CD4-positive, alpha-beta T cell (primary cell): ENCODE measurements at regions not wholly inside any gene's neighbourhood (a gene's known extent, or its start where the extent isn't known, plus 50 kb on each side); places are given as distances from the start of the nearest gene placed in this dataset.

Source experiments
- ATAC-seq: fragments of 200-7000 bp; cut with Tn5 transposase; one replicate; pipeline ENCODE4 v1.10.0; 2022; ENCODE audit warnings: mild to moderate bottlenecking; ENCODE audit not compliant: poor library complexity
- CTCF ChIA-PET: fragments of 350-600 bp; sonication (Branson Sonifier 250); formaldehyde crosslinking; loops from one replicate; lab custom pipeline; 2021; ENCODE audit warnings: antibody characterized with exemption, inconsistent platforms; lab: Charles Lee
- POLR2A ChIA-PET: fragments of 350-600 bp; sonication (Branson Sonifier 250); formaldehyde crosslinking; loops from one replicate; lab custom pipeline; 2021; ENCODE audit warnings: antibody characterized with exemption, inconsistent platforms; lab: Charles Lee
- DNase-seq, 14 experiments: peaks; one replicate each; pipeline ENCODE4 v3.0.0-alpha.2; 2013 to 2020; ENCODE audit warnings: mixed read lengths in 2 of 14
- H3K27ac ChIP-seq, 2 donors: one replicate each; pipeline versions ENCODE4 v1.5.1 to v1.7.0; 2013; ENCODE audit warnings: low read length in 2 of 2, low read depth in 1 of 2, mild to moderate bottlenecking in 1 of 2
- H3K27me3 ChIP-seq, 2 experiments: 1 replicate in 1 of 2; 2 replicates in 1 of 2; pipeline versions ENCODE4 v1.6.1 to v1.7.0; 2013; ENCODE audit warnings: low read length in 2 of 2, control low read depth in 1 of 2, mild to moderate bottlenecking in 1 of 2, moderate library complexity in 1 of 2; ENCODE audit not compliant: insufficient read depth in 2 of 2, control insufficient read depth in 1 of 2
- H3K36me3 ChIP-seq: one replicate; pipeline ENCODE4 v1.6.1; 2013; ENCODE audit warnings: low read length, control low read depth; ENCODE audit not compliant: insufficient read depth
- H3K4me1 ChIP-seq: one replicate; pipeline ENCODE4 v1.6.1; 2013; ENCODE audit warnings: low read length, control low read depth; ENCODE audit not compliant: insufficient read depth
- H3K4me3 ChIP-seq: one replicate; pipeline ENCODE4 v1.5.1; 2013; ENCODE audit warnings: mild to moderate bottlenecking, low read length, moderate library complexity
- H3K9me3 ChIP-seq, 2 experiments: 1 replicate in 1 of 2; 2 replicates in 1 of 2; pipeline versions ENCODE4 v1.6.1 to v1.7.0; 2013; ENCODE audit warnings: low read length in 2 of 2, mild to moderate bottlenecking in 2 of 2, control low read depth in 1 of 2, moderate library complexity in 1 of 2; ENCODE audit not compliant: control insufficient read depth in 1 of 2, insufficient read depth in 1 of 2
- H3K27ac Mint-ChIP-seq: one replicate; pipeline ENCODE4 v1.8.0; 2020; ENCODE audit warnings: mixed read lengths
- H3K27me3 Mint-ChIP-seq: one replicate; pipeline ENCODE4 v1.8.0; 2021; ENCODE audit warnings: mixed read lengths
- H3K36me3 Mint-ChIP-seq: one replicate; pipeline ENCODE4 v1.8.0; 2021; ENCODE audit warnings: low read depth, mixed read lengths
- H3K4me1 Mint-ChIP-seq: one replicate; pipeline ENCODE4 v1.8.0; 2021; ENCODE audit warnings: low read depth, mixed read lengths
- H3K4me3 Mint-ChIP-seq: one replicate; pipeline ENCODE4 v1.8.0; 2020; ENCODE audit warnings: mild to moderate bottlenecking, mixed read lengths
- H3K9me3 Mint-ChIP-seq: one replicate; pipeline ENCODE4 v1.8.0; 2020; ENCODE audit warnings: mixed read lengths
- CTCF ChIP-seq: fragments of 200-600 bp; IDR thresholded peaks from one replicate; pipeline ENCODE4 v1.8.0; 2022; ENCODE audit warnings: antibody characterized with exemption, mild to moderate bottlenecking
- intact Hi-C, 2 experiments: fragments of 100-400 bp; cut with DNase I in 1 of 2; cut with micrococcal nuclease in 1 of 2; formaldehyde crosslinking; loops; one replicate each; pipeline versions ENCODE4 v1.15.1 to v1.9.0; 2023 to 2025; cut with DNase I, micrococcal nuclease

GRCh38 chr2:102942107-102942506, 180.3 kb downstream of the TMEM182 start:
- Mint-ChIP-seq H3K27me3 (no peaks in the 10 kb centered on the region), H3K4me1 (no peaks in the 10 kb centered on the region), H3K9me3 (peaks cover 5% of the 10 kb centered on the region), H3K36me3 (no peaks in the 10 kb centered on the region), H3K4me3 (no peak overlapping the region), H3K27ac (no peak overlapping the region)
- POLR2A ChIA-PET, result no interaction called here
- CTCF ChIA-PET, result no interaction called here
- Histone ChIP-seq H3K36me3 (no peaks in the 10 kb centered on the region), H3K27ac (no peak overlapping the region), H3K27me3 (no peaks in the 10 kb centered on the region), H3K4me1 (no peaks in the 10 kb centered on the region), H3K9me3 (no peaks in the 10 kb centered on the region), H3K4me3 (no peak overlapping the region)
- TF ChIP-seq CTCF, result no peak
- intact Hi-C loops, result no loop called here
- DNase-seq (no peak), ATAC-seq (no peak)

- ChIA-PET CTCF (no interaction called here), POLR2A (no interaction called here)
- H3K27me3 ChIP-seq, result no peaks in the 10 kb centered on the region
- H3K9me3 Mint-ChIP-seq, result peaks cover under 1% of the 10 kb centered on the region
- no peaks in the 10 kb centered on the region for H3K36me3 ChIP-seq
- H3K9me3 ChIP-seq, result no peaks in the 10 kb centered on the region
- no peaks in the 10 kb centered on the region for H3K27me3 Mint-ChIP-seq
- no peaks in the 10 kb centered on the region for H3K4me1 ChIP-seq
- H3K36me3 Mint-ChIP-seq, result no peaks in the 10 kb centered on the region
- intact Hi-C loops, result no loop called here
- ATAC-seq (no peak), DNase-seq (no peak)
- no peaks in the 10 kb centered on the region for H3K4me1 Mint-ChIP-seq
- H3K27ac Mint-ChIP-seq, result no peak overlapping the region
- no peak overlapping the region for H3K27ac ChIP-seq
- no peak overlapping the region for H3K4me3 ChIP-seq
- no peak overlapping the region for H3K4me3 Mint-ChIP-seq
- no peak for TF ChIP-seq CTCF
Observed at GRCh38 chr2:102943251-102943650, 181.4 kb downstream of the TMEM182 start.

- no peak for TF ChIP-seq CTCF
- no peaks in the 10 kb centered on the region for H3K4me1 Mint-ChIP-seq
- no peak overlapping the region for H3K4me3 Mint-ChIP-seq
- no peak overlapping the region for H3K4me3 ChIP-seq
- no peaks in the 10 kb centered on the region for H3K36me3 Mint-ChIP-seq
- ATAC-seq, result no peak
- no peak overlapping the region for H3K27ac ChIP-seq
- intact Hi-C loops, result no loop called here
- H3K9me3 Mint-ChIP-seq, result no peaks in the 10 kb centered on the region
- no peaks in the 10 kb centered on the region for H3K27me3 ChIP-seq
- H3K9me3 ChIP-seq, result no peaks in the 10 kb centered on the region
- no peak overlapping the region for H3K27ac Mint-ChIP-seq
- ChIA-PET CTCF (no interaction called here), POLR2A (no interaction called here)
- no peaks in the 10 kb centered on the region for H3K4me1 ChIP-seq
- no peaks in the 10 kb centered on the region for H3K27me3 Mint-ChIP-seq
- no peaks in the 10 kb centered on the region for H3K36me3 ChIP-seq
- DNase-seq, result no peak
Observed at GRCh38 chr2:102950371-102950946, 188.6 kb downstream of the TMEM182 start.
